GM20000 (cell line): ENCODE measurements at regions not wholly inside any gene's neighbourhood (a gene's known extent, or its start where the extent isn't known, plus 50 kb on each side); places are given as distances from the start of the nearest gene placed in this dataset.

Experiments
- DNase-seq: peaks from one replicate; pipeline ENCODE4 v3.0.0; 2012; ENCODE audit warnings: low spot score
- CTCF ChIP-seq: IDR thresholded peaks from 2 replicates; pipeline ENCODE4 v1.5.1; 2012; ENCODE audit warnings: mild to moderate bottlenecking, control low read depth; ENCODE audit errors: extremely low read depth, missing control alignments

GRCh38 chr7:12102126-12102525 is 109.0 kb upstream of the TMEM106B start:
- no peak for TF ChIP-seq CTCF
- DNase-seq, result no peak

- DNase-seq, result no peak
- TF ChIP-seq CTCF, result no peak
Observed at GRCh38 chr7:12102527-12102926, 108.6 kb upstream of the TMEM106B start.

GRCh38 chr7:12103948-12104347 is 107.1 kb upstream of the TMEM106B start:
- no peak for TF ChIP-seq CTCF
- no peak for DNase-seq

GRCh38 chr7:12107381-12107780 is 103.7 kb upstream of the TMEM106B start:
- no peak for DNase-seq
- TF ChIP-seq CTCF, result no peak

GRCh38 chr7:12107841-12108254 is 103.2 kb upstream of the TMEM106B start:
- no peak for TF ChIP-seq CTCF
- no peak for DNase-seq

GRCh38 chr7:12110425-12110824 is 100.7 kb upstream of the TMEM106B start:
- TF ChIP-seq CTCF, result no peak
- DNase-seq, result no peak

GRCh38 chr7:12111422-12112405 is 99.4 kb upstream of the TMEM106B start:
- no peak for TF ChIP-seq CTCF
- DNase-seq, result no peak
